GM23338 (cell line): ENCODE measurements at regions not wholly inside any gene's neighbourhood (a gene's known extent, or its start where the extent isn't known, plus 50 kb on each side); places are given as distances from the start of the nearest gene placed in this dataset.

Experiments
- ATAC-seq: fragments of 200-7000 bp; cut with Tn5 transposase; 3 replicates; pipeline ENCODE4 v1.9.1; 2020
- DNase-seq: peaks from one replicate; pipeline ENCODE4 v3.0.0-alpha.2; 2015; ENCODE audit warnings: low spot score
- H2AFZ ChIP-seq: fragments of 200-600 bp; sonication (generic); 2 replicates; pipeline ENCODE4 v1.8.0; 2016; ENCODE audit warnings: antibody characterized with exemption, mild to moderate bottlenecking, moderate library complexity
- H3F3A ChIP-seq: fragments of 200-600 bp; sonication (generic); replicated peaks from 2 replicates; pipeline ENCODE4 v1.8.0; 2017; ENCODE audit warnings: antibody characterized with exemption, mixed run types, low read depth
- H3K27ac ChIP-seq: fragments of 200-600 bp; sonication (generic); 2 replicates; pipeline ENCODE4 v1.6.1; 2016; ENCODE audit warnings: low read depth
- H3K27me3 ChIP-seq: fragments of 200-600 bp; sonication (generic); 2 replicates; pipeline ENCODE4 v1.8.0; 2016; ENCODE audit warnings: mild to moderate bottlenecking, mixed run types, moderate library complexity; ENCODE audit not compliant: insufficient read depth
- H3K36me3 ChIP-seq: fragments of 200-600 bp; sonication (generic); 2 replicates; pipeline ENCODE4 v1.8.0; 2016; ENCODE audit warnings: mild to moderate bottlenecking; ENCODE audit not compliant: insufficient read depth
- H3K4me1 ChIP-seq: fragments of 200-600 bp; sonication (generic); 2 replicates; pipeline ENCODE4 v1.8.0; 2016; ENCODE audit warnings: mild to moderate bottlenecking, moderate library complexity; ENCODE audit not compliant: insufficient read depth
- H3K4me2 ChIP-seq: fragments of 200-600 bp; sonication (generic); 2 replicates; pipeline ENCODE4 v1.7.1; 2017; ENCODE audit warnings: mixed run types
- H3K4me3 ChIP-seq: fragments of 200-600 bp; sonication (generic); 2 replicates; pipeline ENCODE4 v1.6.1; 2016; ENCODE audit warnings: mixed run types
- H3K79me2 ChIP-seq: fragments of 200-600 bp; sonication (generic); replicated peaks from 2 replicates; pipeline ENCODE4 v1.8.0; 2017; ENCODE audit warnings: mild to moderate bottlenecking; ENCODE audit not compliant: insufficient read depth
- H3K9me2 ChIP-seq: fragments of 200-600 bp; sonication (generic); 2 replicates; pipeline ENCODE4 v1.8.0; 2017; ENCODE audit not compliant: insufficient read depth
- H4K20me1 ChIP-seq: fragments of 200-600 bp; sonication (generic); replicated peaks from 2 replicates; pipeline ENCODE4 v1.8.0; 2017; ENCODE audit warnings: mild to moderate bottlenecking; ENCODE audit not compliant: insufficient read depth
- H3K27ac Mint-ChIP-seq: 2 replicates; pipeline ENCODE4 v1.8.0; 2020; ENCODE audit warnings: inconsistent platforms, mild to moderate bottlenecking, moderate library complexity, mixed read lengths
- H3K27me3 Mint-ChIP-seq: 3 replicates; pipeline ENCODE4 v1.8.0; 2022; ENCODE audit warnings: low read depth, mild to moderate bottlenecking, moderate library complexity, mixed read lengths, inconsistent platforms; ENCODE audit not compliant: insufficient read depth, poor library complexity
- H3K36me3 Mint-ChIP-seq: 3 replicates; pipeline ENCODE4 v1.8.0; 2021; ENCODE audit warnings: low read depth, mild to moderate bottlenecking, inconsistent platforms, moderate library complexity, mixed read lengths
- H3K4me1 Mint-ChIP-seq: 3 replicates; pipeline ENCODE4 v1.8.0; 2020; ENCODE audit warnings: mild to moderate bottlenecking, inconsistent platforms, mixed read lengths
- H3K4me3 Mint-ChIP-seq: 3 replicates; pipeline ENCODE4 v1.8.0; 2021; ENCODE audit warnings: moderate library complexity, mild to moderate bottlenecking, inconsistent platforms, mixed read lengths
- H3K9me3 Mint-ChIP-seq: 3 replicates; pipeline ENCODE4 v1.8.0; 2020; ENCODE audit warnings: moderate library complexity, mild to moderate bottlenecking, inconsistent platforms, mixed read lengths
- CREB1 ChIP-seq: fragments of 250-450 bp; sonication (Bioruptor Pico); IDR thresholded peaks from 2 replicates; pipeline ENCODE4 v1.5.0; 2020; ENCODE audit warnings: low read depth, mild to moderate bottlenecking, moderate library complexity
- CTCF ChIP-seq, 2 experiments: fragments of 200-600 bp in 1 of 2; sonication (generic) in 1 of 2; conservative IDR thresholded peaks; 2 replicates each; pipeline versions ENCODE4 v1.5.1 to v1.6.1; 2016 to 2017; ENCODE audit warnings: antibody characterized with exemption in 2 of 2, low read depth in 2 of 2, mild to moderate bottlenecking in 2 of 2, moderate library complexity in 1 of 2
- EZH2 ChIP-seq: fragments of 200-600 bp; sonication (generic); IDR thresholded peaks from one replicate; pipeline ENCODE4 v1.8.0; 2017; ENCODE audit warnings: antibody characterized with exemption, mild to moderate bottlenecking, low read depth; ENCODE audit not compliant: unreplicated experiment
- EZH2phosphoT487 ChIP-seq: fragments of 200-600 bp; sonication (generic); IDR thresholded peaks from one replicate; pipeline ENCODE4 v1.8.1; 2018; ENCODE audit warnings: antibody characterized with exemption; ENCODE audit not compliant: unreplicated experiment
- JUNB ChIP-seq: IDR thresholded peaks from one replicate; pipeline ENCODE4 v1.6.1; 2016; ENCODE audit warnings: antibody characterized with exemption; ENCODE audit not compliant: unreplicated experiment
- NANOG ChIP-seq: IDR thresholded peaks from 2 replicates; pipeline ENCODE4 v1.6.1; 2016; ENCODE audit warnings: antibody characterized with exemption, borderline replicate concordance
- POLR2AphosphoS5 ChIP-seq: IDR thresholded peaks from 2 replicates; pipeline ENCODE4 v1.6.1; 2016; ENCODE audit warnings: antibody characterized with exemption, low read depth
- REST ChIP-seq: IDR thresholded peaks from one replicate; pipeline ENCODE4 v1.6.1; 2018; ENCODE audit warnings: antibody characterized with exemption; ENCODE audit not compliant: unreplicated experiment
- STAT1 ChIP-seq: IDR thresholded peaks from one replicate; pipeline ENCODE4 v1.6.1; 2016; ENCODE audit warnings: antibody characterized with exemption; ENCODE audit not compliant: unreplicated experiment
- ZNF114 ChIP-seq: fragments of 250-450 bp; sonication (Bioruptor Pico); IDR thresholded peaks from 2 replicates; pipeline ENCODE4 v1.5.0; 2020; ENCODE audit warnings: mild to moderate bottlenecking, moderate library complexity
- ZNF331 ChIP-seq: fragments of 250-450 bp; sonication (Bioruptor Pico); IDR thresholded peaks from 2 replicates; pipeline ENCODE4 v1.5.0; 2020; ENCODE audit warnings: low read depth, mild to moderate bottlenecking, moderate library complexity
- ZNF462 ChIP-seq: fragments of 250-450 bp; sonication (Bioruptor Pico); IDR thresholded peaks from 2 replicates; pipeline ENCODE4 v1.5.0; 2020; ENCODE audit warnings: mild to moderate bottlenecking, moderate library complexity
- TF ChIP-seq, protein P1 (sequence below): IDR thresholded peaks from 2 replicates; pipeline ENCODE4 v1.6.1; 2016; ENCODE audit warnings: antibody characterized with exemption

DNA sequence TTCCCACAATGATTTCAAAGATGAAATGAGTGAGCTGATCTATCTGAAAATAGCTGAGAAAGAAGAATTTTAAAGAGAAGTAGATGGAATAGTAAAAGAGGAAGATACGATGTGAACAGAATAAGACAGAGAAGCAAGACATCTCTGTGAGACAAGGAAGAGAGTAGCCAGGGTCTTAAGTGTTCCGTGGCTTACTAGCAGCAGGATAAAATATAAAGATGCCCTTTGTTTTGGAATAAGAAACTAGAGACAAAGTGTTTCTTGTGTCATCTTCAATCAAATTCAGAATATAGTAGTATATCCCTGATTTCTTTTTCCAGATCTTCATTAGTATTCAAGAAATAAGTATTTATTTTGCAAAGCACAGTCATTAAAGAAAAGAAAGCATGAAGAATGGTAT, 281.0 kb upstream of the NECTIN3 start:
- H3K4me1 ChIP-seq, result no peaks in the 10 kb centered on the region; the same call in 1 of the 2 replicates
- no peaks in the 10 kb centered on the region for H3K27me3 ChIP-seq
- no peak overlapping the region for H3K4me3 Mint-ChIP-seq
- no peaks in the 10 kb centered on the region for H3F3A ChIP-seq
- no peak overlapping the region for H2AFZ ChIP-seq
- TF ChIP-seq STAT1 (no peak), CREB1 (CRISPR knock-in tag) (no peak), REST (no peak), ZNF331 (CRISPR knock-in tag) (no peak), JUNB (no peak), ZNF114 (CRISPR knock-in tag) (no peak), EZH2phosphoT487 (no peak), CTCF (conservative IDR thresholded peaks at IDR 0.05; ENCODE audit: low read depth in 2 of 2) (no peak), EZH2 (no peak), ZNF462 (CRISPR knock-in tag) (no peak), NANOG (no peak), POLR2AphosphoS5 (no peak)
- TF ChIP-seq, protein P1, sequence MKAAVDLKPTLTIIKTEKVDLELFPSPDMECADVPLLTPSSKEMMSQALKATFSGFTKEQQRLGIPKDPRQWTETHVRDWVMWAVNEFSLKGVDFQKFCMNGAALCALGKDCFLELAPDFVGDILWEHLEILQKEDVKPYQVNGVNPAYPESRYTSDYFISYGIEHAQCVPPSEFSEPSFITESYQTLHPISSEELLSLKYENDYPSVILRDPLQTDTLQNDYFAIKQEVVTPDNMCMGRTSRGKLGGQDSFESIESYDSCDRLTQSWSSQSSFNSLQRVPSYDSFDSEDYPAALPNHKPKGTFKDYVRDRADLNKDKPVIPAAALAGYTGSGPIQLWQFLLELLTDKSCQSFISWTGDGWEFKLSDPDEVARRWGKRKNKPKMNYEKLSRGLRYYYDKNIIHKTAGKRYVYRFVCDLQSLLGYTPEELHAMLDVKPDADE, result no peak
- no peaks in the 10 kb centered on the region for H3K4me1 Mint-ChIP-seq
- H3K9me3 Mint-ChIP-seq, result peaks cover 9% of the 10 kb centered on the region; the same call in 1 of the 3 replicates
- ATAC-seq, result no peak
- no peak overlapping the region for H3K27ac Mint-ChIP-seq
- no peak overlapping the region for H3K4me3 ChIP-seq
- DNase-seq, result no peak
- no peaks in the 10 kb centered on the region for H3K36me3 ChIP-seq
- H3K4me2 ChIP-seq, result no peak overlapping the region
- peaks cover 12% of the 10 kb centered on the region; the same call in 2 of the 3 replicates for H3K36me3 Mint-ChIP-seq
- no peak overlapping the region for H3K27ac ChIP-seq
- no peaks in the 10 kb centered on the region for H3K79me2 ChIP-seq
- H3K9me2 ChIP-seq, result no peaks in the 10 kb centered on the region; the same call in 1 of the 2 replicates
- no peaks in the 10 kb centered on the region for H4K20me1 ChIP-seq
- no peaks in the 10 kb centered on the region for H3K27me3 Mint-ChIP-seq
